RKO (cell line): ENCODE measurements at regions not wholly inside any gene's neighbourhood (a gene's known extent, or its start where the extent isn't known, plus 50 kb on each side); places are given as distances from the start of the nearest gene placed in this dataset.

Source experiments
- DNase-seq: peaks from one replicate; pipeline ENCODE4 v3.0.0-alpha.2; 2016; ENCODE audit warnings: low spot score

DNA sequence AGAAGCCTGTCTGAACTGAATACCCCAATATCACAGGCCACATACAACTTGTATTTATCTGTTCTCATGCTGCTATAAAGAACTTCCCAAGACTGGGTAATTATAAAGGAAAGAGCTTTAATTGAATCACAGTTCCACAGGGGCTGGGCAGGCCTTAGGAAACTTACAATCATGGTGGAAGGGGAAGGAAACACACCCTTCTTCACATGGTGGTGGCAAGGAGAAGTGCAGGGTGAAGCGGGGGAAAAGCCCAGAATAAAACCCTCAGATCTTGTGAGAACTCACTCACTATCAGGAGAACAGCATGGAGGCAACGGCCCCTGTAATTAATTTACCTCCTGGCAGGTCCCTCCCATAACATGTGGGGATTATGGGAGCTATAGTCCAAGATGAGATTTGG, 50.3 kb upstream of the FNDC1 start:
- no peak for DNase-seq

DNA sequence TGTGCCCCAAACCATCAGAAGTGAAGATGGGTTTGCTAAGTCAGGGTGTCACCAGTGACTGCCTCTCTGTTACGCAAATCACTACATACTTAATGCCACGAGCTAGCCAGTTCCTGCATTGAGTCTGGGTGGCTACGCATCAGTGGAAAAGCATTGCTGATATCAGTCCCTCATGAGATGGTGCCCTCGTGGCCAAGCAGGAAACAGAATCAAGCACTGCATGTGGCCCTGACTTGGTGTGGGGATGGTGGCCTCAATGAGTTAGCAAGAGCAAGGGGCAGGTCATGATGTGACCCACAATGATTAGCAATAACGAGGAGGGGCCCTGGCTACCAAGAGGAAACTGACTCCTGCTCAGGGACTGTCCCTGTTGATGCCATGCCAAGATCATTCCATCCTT, 51.6 kb upstream of the FNDC1 start:
- DNase-seq, result no peak

DNA sequence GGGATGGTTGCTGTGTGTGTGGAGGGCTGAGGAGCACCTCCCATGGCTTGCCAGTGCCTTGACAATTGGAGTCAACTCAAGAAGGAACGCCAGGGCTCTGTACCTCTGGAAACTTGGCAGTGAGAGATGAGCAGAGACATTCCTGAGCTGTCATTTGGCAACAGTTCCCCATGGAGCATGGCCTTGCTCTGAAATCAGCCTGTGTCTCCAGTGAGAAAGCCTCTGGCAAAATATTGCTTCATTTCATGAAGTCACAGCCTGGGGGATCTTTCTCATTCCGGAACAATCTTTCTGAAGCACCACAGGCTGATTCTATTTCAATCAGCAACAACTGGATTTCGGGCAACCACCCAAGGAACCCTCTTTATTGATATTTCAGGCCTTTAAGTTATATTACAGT, 52.2 kb upstream of the FNDC1 start:
- DNase-seq, result no peak

DNA sequence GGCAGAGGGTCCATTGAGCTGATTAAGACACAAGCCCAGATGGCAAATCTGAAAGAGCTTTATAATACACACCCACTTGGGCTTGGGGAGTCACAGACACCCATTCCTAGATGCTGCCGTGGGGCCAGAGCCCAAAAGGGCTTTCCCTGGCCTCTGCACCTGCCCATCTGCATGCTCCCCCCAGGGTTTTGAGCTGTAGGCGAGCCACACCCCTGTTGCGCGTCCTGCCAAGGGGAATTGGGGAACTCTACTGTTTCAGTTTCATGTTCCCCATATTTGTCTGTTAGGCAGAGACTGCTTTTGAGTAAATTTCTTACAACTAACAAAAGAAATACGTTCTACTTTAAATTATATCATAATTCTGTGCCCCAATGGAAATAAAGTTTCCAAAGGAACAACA, 52.9 kb upstream of the FNDC1 start:
- DNase-seq, result no peak

DNA sequence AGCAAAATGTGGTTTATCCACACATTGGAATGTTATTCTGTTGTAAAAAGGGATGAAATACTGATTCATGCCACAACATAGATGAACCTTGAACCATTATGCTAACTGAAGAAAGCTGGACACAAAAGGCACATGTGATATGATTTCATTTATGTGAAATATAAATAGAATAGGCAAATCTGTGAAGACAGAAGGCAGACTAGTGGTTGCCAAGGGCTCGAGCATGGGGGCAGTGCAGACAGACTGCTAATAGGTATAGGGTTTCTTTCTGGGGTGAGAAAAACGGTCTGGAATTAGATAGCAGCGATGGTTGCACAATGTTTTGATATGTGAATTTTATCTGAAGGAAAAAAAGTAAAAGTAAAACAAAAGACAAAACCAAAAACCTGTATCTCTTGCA, 54.6 kb upstream of the FNDC1 start:
- no peak for DNase-seq

DNA sequence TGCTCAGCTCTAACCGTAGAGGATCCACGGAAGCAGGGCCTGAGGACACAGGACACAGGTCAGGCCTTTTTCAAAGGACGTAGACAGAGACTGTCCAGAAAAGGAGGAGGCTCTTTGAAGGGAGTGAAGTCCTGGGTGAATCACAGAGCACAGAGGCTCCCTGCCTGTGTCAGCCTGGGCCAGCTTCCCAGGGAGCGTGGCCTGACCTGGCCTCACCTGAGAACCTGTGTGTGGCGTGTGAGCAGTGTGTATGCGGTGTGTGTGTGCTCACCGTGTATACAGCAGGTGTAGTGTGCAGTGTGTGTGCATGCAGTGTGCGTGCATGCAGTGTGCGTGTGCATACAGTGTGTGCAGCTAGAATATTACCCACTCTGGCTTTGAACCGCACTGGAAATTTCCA, 56.0 kb upstream of the FNDC1 start:
- no peak for DNase-seq

DNA sequence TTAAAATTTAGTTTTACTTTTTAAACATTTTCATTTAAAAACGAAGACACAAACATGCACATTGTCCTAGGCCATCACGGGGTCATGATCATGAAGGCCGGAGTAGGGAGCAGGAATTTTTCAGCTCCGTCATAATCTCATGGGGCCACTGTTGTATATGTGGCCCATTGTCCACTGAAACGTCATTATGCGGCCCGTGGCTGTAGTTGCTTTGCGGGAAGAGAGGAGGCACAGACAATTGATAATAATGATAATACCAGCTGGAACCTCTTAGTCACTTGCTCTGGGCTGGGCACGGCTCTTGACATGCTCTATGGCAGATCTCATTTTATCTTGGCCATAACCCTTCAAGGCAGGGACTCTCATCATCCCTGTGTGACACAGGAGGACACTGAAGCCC, 56.5 kb upstream of the FNDC1 start:
- DNase-seq, result no peak

DNA sequence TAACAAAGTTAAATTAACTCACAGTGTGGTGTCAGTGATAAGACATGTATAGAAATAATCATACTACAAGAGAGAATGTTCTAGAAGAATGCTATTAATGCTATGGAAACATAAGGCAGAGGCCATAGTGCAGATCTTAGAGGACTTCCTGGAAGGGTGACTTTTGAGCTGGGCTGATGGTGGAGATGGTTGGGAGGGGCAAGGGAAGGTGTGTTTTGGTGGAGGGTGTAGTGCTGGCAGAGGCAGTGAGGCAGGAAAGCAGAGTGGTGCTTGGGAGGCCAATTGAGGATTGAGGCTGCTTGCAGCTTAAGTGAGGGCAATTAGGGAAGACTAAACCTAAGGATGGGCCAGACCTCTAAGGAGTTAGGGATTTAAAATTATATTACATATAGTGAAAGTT, 58.5 kb upstream of the FNDC1 start:
- no peak for DNase-seq

DNA sequence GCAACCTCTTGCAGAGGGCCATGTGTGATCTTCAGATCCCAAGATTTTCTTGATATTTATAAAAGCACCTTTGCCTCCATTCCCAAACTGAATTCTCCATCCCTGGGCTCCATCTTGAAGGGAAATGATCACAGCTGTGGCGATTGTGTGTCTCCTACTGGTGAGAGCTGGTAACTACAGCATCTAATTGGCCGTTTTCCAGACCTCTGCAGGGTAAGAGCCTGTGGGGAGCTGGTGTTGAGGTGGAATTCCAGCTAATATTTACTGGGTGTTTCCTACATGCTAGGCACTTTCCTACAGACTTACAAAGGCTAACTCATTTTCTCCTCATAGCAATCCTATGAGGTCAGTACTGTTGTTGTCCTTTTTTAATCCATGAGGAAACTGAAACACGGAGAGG, 59.2 kb upstream of the FNDC1 start:
- DNase-seq, result peak; percentile 11

DNA sequence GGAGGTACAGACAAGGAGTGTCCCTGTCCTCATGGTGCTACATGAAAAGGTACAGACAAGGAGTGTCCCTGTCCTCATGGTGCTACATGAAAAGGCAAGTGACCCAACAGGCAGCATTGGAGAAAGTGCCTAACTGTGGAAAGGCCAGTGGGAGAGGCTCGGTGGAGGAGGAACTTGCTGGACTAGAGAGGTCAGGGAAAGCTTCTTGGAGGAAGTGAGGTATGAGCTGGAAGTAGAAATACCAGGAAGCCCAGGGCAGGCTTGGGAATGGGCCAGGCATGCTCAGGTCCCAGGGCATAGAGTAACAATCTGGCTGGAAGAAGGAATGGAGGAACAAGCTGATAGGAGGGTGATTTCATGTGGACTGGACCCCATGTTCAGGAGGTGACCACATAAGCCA, 59.8 kb upstream of the FNDC1 start:
- DNase-seq, result no peak

DNA sequence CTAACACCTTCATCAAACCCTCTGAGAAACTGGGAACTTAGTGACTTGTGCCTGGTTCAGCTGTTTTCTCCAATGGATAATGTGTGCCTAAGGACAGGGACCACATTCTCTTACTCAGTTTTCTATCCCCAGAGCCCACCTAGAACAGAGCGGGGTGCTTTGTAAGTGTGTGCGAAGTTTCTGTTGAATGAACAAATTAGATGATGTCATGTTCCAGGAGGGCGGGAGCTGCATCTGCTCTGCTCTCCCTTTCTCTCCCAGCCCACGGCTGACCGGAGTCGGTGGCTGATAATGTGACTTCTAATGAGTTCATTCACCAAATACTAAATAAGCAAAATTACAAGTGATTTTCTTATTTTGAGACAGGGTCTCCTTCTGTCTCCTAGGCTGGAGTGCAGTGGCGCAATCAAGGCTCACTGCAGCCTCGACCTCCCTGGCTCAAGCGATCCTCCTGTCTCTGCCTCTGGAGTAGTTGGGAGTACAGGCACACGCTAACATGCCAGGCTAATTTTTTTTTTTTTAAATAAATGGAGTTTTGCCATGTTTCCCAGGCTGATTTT, 60.7 kb upstream of the FNDC1 start:
- DNase-seq, result no peak

DNA sequence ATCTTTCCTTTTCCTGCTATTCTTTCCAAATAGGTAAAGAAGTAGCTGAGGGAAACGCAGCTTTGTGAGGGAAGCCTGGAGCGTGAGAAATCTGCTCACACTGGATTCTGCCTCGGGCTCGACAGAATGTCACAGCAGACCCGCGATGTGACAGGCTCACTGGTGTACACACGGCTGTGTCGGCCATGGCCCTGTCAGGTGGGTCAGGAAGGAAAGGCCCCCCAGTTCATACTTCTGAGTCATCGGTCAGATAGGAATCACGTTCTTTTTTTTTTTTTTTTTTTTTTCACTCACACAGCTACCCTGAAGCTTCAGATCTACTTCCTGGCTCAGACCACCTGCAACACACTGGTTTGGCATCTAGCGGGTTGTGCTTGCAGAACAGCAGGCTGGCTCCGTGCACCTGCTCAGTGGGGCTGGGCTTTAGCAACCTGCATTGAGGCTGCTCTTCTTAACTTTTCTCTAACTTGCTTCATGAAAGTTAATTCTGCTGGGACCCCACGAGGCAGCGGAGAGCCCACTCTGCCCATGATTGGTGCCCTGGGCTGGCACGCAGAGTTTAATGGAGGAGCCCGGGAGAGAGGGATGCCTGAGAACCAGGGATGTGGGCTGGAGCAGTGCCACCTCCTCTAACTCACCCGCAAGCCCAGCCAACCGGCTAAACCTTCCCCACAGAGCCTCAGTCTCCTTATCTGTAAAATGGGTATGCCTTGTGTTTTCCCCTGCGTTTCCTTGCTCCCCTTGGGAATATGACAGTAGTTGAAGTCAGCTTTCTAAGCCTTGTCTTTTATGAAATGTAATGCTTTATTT, 61.5 kb upstream of the FNDC1 start:
- DNase-seq, result no peak

DNA sequence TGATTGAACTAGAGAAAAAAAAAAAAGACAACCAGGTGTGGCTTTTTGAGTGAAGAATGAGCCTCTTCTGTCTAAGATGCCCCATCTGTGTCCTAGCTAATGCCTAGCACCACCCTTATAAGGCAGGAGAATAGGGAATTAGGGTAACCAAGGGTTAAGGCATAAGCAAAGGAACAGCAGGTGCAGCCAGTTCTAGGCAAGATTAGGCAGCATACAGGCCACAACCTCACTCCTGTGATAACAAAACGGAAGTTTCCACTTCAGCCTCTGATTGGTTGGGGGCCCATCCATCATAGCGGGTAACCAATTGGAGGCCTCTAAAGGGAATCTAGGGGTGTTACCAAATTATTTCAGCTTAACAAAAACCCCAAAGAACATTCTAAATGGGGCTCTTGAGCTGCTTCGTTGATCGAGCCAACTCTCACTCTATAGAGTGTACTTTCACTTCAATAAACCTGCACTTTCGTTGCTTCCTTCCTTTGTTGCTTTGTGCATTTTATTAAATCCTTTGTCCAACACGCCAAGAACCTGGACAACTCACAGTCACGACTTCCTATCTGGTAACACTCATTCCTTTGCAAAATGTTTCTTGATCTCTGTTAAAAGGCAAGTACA, 61.9 kb upstream of the TAGAP start:
- DNase-seq, result no peak

DNA sequence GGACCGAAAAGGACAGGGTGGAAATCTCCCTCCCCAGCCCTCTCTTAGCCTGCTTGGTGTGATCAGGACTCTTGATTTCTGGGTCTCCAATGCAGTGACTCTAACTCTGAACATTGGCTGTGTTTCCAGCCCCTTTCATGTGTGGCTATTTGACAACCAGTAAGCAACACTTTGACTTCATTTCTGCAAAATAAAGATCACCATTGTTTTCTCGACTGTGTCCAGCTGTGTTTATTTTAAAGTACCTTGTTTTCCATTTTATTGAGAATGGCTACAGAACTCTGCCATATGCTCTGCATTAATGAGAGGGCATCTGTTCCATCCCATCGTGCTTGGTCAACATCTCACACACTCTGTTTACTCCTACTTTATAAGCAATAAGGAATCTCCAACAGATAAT, 60.9 kb upstream of the TAGAP start:
- DNase-seq, result no peak

DNA sequence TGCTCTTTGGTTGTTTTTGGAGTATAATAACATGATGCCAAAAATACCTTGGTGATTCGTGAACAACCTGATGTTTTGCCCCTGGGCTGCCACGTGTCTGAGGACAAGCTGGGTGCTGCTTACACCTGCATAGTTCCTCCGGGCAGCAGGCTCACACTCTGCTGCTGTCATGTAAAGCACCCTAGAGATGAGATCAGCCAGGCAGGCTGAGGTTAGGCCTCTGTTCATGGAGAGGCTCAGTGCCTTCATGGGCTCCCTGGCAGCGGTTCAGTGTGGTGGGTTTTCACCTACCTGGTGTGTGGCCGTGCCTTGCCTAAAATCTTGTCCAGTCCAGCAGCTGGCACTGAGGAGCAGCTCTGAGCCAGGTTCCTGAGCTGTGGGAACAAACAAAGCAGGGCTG, 60.1 kb upstream of the TAGAP start:
- DNase-seq, result no peak

DNA sequence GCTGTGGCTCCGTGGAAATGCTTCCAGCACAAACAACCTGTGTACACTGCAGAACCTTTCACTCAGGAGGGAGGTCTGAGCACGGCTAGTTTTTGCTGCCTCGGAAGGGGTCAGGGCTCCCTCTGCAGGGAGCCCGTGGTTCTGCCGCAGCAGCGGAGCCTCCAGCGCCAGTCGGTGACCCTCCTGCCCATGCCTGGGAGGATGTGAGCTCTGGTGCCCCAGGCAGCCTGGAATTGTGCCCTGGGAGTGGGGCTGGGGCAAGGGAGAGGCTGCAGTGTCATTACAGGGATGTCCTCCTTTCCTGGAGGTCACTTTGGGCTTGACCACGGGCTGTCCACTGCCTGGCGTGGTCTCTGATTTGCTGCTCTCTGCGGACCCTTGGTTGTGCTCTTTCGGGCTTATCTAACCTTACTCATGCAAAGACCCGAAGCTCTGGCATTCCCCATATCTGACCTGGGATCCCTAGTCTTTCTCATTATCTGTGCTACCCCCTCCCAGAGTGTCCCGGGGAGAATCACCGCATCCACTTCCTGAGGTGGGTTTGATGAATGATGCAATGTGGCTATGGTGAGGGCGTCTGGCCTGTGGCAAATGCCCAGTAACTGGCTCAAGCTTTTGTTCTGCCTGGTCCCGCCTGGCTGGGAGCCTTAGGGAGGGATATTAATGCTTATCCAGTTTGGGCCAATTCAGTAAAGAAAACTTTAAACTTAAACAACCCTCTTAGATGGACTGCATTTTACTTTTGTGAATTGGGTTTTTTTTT, 59.6 kb upstream of the TAGAP start:
- peak; percentile 35 for DNase-seq

DNA sequence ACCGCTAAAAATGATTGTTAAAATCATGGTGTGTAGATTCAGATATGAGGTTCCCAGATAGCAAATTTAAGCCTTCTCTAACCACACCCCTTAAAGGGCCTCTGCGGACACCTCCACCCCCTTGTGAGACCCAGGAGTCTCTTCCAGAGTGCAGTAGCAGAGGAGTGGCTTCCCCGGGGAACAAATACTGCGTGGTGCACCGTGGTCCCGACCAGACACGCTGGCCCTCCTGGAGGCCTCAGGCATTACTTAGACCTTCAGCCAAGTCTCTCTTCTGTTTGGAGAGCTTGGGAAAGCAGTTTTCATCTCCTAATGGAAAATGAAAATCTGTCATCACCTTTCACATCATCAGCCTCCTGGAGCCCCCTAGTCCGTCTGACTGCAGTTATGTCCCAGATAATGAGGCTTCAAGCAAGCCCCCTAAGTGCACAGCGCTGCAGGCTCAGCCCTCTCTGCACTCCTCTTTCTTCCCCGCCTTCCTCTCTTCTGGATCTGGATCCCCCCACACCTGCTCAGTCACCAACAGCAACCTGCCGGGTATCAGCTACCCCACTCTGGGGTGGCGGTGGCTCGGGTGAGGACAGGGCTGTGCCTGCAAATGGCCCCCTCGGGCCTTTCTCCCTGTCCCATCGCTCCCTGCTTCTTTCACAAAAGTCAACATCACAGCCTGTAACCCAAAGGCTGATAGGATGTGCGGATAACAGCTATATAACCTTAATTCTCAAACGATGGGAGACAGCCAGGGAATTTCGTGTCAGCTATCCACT, 58.8 kb upstream of the TAGAP start:
- no peak for DNase-seq

DNA sequence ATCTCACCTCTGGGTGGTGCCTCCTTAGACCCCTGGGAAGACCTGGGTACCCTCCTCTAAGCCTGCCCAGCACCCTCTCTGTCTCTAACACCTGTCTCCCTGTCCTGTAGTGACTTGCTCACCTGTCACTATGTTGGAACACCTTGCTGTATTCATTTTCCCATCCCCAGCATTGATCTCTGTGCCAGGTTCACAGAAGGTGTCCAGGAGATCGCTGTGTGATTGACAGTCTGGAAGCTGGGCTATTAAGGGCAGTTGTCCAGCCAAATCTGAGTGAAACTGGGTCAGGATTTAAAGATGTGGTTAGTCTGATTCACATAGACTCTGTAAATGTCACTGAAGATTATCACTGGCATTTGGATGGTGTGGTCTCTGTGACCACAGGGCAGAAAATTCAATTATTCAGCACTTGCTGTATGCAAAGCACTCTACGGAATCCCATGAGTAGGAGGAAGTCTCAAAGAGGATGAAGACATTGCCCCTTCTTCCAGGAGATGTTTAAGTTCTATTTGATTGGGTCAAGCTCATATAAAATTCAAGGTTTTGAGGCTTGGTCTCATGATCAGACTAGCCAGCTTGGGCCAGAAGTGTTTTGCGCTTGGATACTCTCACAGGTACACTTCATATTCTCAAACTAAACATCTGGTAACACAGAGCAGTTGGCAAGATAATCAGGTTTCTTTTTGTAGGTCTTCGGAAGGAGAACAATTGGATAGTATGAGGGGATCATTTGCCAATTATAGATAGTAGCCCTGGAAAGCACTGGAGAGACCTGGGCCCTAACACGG, 57.8 kb upstream of the TAGAP start:
- DNase-seq, result no peak

DNA sequence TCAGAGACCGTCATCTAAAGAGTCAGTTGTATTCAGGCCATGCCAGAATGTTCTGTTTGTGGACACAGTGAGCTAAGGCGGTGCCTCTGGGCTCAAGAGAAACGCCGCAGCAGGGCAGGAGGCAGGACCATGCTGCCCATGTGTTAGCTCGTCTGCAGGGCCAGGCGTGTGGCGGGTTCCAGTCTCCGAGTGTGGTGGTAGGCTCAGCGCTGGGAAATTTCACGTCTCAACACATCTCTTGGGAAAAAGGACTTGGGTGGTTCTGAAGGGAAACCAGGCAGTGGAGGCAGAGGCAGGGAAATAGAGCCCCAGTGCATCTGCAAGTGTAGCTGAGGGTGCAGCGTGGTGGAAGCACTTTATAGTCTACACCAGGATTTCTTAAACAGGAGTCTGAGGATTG, 56.9 kb upstream of the TAGAP start:
- no peak for DNase-seq

DNA sequence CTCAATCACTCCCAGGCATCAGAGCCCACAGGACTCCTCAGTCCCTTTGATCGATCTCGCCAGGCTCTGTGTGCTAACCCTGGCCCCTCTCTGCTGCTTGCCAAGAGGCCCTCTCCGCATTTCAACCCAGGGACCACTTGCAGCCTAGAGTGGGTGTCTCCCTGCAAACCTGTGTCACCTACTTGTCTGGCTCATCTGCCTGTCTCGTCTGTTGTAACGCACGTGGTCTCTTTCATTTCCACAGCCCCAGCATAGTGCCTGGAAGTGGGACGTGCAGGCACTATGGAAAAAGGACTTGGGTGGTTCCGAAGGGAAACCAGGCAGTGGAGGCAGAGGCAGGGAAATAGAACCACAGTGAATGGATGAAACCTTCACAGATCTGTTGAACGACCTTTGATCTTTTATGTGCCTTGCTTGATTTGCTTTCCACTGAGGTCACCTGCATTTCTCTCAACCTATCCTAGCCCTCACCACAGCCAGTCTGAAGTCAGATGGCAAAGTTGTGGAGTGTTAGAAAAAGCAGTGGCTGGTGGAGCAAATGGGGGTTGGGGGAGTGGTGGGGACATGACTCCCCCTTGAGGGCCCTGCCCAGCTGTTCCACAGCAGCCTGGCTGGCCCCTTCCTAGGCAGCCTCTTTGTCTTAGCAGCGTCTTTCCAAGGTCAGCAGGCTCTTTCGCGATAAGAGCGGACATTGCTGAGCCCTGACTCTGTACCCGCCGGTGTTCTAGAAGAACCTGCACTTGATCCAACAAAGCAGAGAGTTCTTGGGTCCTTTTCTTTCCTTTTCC, 55.8 kb upstream of the TAGAP start:
- DNase-seq, result no peak

DNA sequence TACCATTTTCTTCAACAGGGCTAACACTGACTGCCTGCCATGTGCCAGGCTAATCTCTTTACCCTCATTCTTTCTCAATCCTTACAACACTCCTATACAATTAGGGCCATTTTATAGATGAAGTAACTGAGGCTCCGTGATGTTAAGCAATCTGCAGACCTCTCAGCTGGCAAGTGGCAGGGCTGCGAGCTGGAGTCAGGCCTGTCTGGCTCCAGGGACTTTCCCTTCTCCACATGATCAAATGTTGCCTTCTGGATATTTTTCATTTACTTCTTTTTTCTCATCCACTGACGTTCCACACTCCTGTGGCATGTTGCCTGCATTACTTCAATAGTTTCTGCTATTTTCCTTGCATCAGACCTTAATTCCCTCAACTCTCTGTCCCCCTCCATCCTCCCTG, 55.2 kb upstream of the TAGAP start:
- DNase-seq, result no peak
